H1 (cell line): ENCODE measurements at regions not wholly inside any gene's neighbourhood (a gene's known extent, or its start where the extent isn't known, plus 50 kb on each side); places are given as distances from the start of the nearest gene placed in this dataset.

ENCODE experiments used
- ASH2L ChIP-seq: fragments of 200-600, 300-600 bp; sonication (generic); IDR thresholded peaks from one replicate; pipeline ENCODE4 v1.7.1; 2017; ENCODE audit warnings: low read length
- CREB1 ChIP-seq: IDR thresholded peaks from 2 replicates; pipeline ENCODE4 v1.6.1; 2012; ENCODE audit warnings: inconsistent platforms
- KDM4A ChIP-seq: IDR thresholded peaks from one replicate; pipeline ENCODE4 v1.7.1; 2012; ENCODE audit warnings: low read depth, mild to moderate bottlenecking, moderate library complexity, low read length, inconsistent platforms; ENCODE audit not compliant: severe bottlenecking
- PHF8 ChIP-seq: fragments of 200-600 bp; sonication (generic); conservative IDR thresholded peaks from 2 replicates; pipeline ENCODE4 v1.7.1; 2012; ENCODE audit warnings: low read depth, mild to moderate bottlenecking, inconsistent platforms, low read length, moderate library complexity
- RAD21 ChIP-seq, 2 experiments: IDR thresholded peaks in 1 of 2; conservative IDR thresholded peaks in 1 of 2; 2 replicates each; pipeline ENCODE4 v1.6.1; 2011; ENCODE audit warnings: low read depth in 2 of 2, low read length in 2 of 2, improper control_type of control experiment in 1 of 2, inconsistent platforms in 1 of 2, mild to moderate bottlenecking in 1 of 2, moderate library complexity in 1 of 2
- RBBP5 ChIP-seq: IDR thresholded peaks from 2 replicates; pipeline ENCODE4 v1.7.1; 2012; ENCODE audit warnings: low read depth, mild to moderate bottlenecking, inconsistent platforms, low read length, moderate library complexity, borderline replicate concordance
- RNF2 ChIP-seq: fragments of 200-900, 300-1000 bp; sonication (generic); IDR thresholded peaks from 2 replicates; pipeline ENCODE4 v1.7.1; 2016; ENCODE audit warnings: borderline replicate concordance, low read depth, mild to moderate bottlenecking, antibody characterized with exemption, low read length; ENCODE audit not compliant: poor library complexity, severe bottlenecking; ENCODE audit errors: missing control alignments
- TBP ChIP-seq: IDR thresholded peaks from 2 replicates; pipeline ENCODE4 v1.6.1; 2011; ENCODE audit warnings: low read depth, low read length, improper control_type of control experiment
- TF ChIP-seq, protein P1 (sequence below), 3 experiments: IDR thresholded peaks; 1 replicate in 2 of 3; 2 replicates in 1 of 3; pipeline versions ENCODE4 v1.5.1 to v1.6.1; 2011; ENCODE audit warnings: low read length in 3 of 3, mild to moderate bottlenecking in 3 of 3, inconsistent platforms in 2 of 3, low read depth in 1 of 3, moderate library complexity in 1 of 3; ENCODE audit not compliant: insufficient read depth in 1 of 3; ENCODE audit errors: control extremely low read depth in 1 of 3
- TF ChIP-seq, protein P2 (sequence below): IDR thresholded peaks from 2 replicates; pipeline ENCODE4 v1.6.1; 2012; ENCODE audit warnings: inconsistent platforms

DNA sequence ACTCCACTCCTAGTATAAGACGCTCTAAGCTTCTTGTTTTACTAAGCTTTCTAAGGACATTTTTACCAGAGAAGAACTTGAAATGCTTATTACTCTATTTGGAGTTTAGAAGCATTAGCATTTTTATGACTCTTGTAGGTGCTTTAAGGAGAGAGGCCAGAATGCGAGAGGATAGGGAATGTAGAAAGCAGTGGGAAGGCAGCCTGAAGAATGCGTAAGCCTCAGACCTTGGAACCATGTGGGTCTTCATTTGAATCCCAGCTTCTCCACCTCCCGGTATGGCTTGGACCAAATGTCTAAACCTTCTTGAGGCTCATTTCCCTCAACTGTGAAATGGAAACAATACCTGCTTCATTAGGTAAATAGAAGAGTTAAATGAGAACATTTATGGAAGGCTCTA is 60.0 kb upstream of the AMOTL1 start (continued):
- TF ChIP-seq, protein P1, sequence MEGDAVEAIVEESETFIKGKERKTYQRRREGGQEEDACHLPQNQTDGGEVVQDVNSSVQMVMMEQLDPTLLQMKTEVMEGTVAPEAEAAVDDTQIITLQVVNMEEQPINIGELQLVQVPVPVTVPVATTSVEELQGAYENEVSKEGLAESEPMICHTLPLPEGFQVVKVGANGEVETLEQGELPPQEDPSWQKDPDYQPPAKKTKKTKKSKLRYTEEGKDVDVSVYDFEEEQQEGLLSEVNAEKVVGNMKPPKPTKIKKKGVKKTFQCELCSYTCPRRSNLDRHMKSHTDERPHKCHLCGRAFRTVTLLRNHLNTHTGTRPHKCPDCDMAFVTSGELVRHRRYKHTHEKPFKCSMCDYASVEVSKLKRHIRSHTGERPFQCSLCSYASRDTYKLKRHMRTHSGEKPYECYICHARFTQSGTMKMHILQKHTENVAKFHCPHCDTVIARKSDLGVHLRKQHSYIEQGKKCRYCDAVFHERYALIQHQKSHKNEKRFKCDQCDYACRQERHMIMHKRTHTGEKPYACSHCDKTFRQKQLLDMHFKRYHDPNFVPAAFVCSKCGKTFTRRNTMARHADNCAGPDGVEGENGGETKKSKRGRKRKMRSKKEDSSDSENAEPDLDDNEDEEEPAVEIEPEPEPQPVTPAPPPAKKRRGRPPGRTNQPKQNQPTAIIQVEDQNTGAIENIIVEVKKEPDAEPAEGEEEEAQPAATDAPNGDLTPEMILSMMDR (IDR thresholded peaks at IDR 0.05; ENCODE audit: control extremely low read depth in 1 of 3, insufficient read depth in 1 of 3, low read depth in 1 of 3, low read length in 3 of 3) = no peak
- TF ChIP-seq TBP (no peak), KDM4A (no peak), RAD21 (IDR thresholded peaks at IDR 0.05 in 1 of 2, conservative IDR thresholded peaks at IDR 0.05 in 1 of 2; ENCODE audit: low read depth in 2 of 2, low read length in 2 of 2) (no peak), PHF8 (no peak), CREB1 (no peak), ASH2L (no peak), RNF2 (no peak), RBBP5 (no peak)
- TF ChIP-seq, protein P2, sequence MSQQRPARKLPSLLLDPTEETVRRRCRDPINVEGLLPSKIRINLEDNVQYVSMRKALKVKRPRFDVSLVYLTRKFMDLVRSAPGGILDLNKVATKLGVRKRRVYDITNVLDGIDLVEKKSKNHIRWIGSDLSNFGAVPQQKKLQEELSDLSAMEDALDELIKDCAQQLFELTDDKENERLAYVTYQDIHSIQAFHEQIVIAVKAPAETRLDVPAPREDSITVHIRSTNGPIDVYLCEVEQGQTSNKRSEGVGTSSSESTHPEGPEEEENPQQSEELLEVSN = no peak
